Eye (tissue), 1 donor: ENCODE measurements at regions not wholly inside any gene's neighbourhood (a gene's known extent, or its start where the extent isn't known, plus 50 kb on each side); places are given as distances from the start of the nearest gene placed in this dataset.
A peak's percentile ranks its signal among the peaks of the same experiment; 100 is the strongest.

Experiments used
- DNase-seq: peaks from one replicate; pipeline ENCODE4 v3.0.0-alpha.2; 2015

- no peak for DNase-seq
Observed at GRCh38 chr3:84885199-84885882, 73.4 kb upstream of the CADM2 start.

GRCh38 chr3:84891851-84892250 is 66.9 kb upstream of the CADM2 start:
- no peak for DNase-seq

GRCh38 chr3:84893211-84893610 is 65.6 kb upstream of the CADM2 start:
- DNase-seq, result no peak

- no peak for DNase-seq
Observed at GRCh38 chr3:84904212-84904611, 54.6 kb upstream of the CADM2 start.

GRCh38 chr3:84904816-84905555 is 53.8 kb upstream of the CADM2 start:
- DNase-seq, result peak; percentile 7

- no peak for DNase-seq
Observed at GRCh38 chr3:84905556-84905920, 53.3 kb upstream of the CADM2 start.

- no peak for DNase-seq
Observed at GRCh38 chr3:84906065-84906464, 52.7 kb upstream of the CADM2 start.
